AG09319 (cell line): ENCODE measurements at regions not wholly inside any gene's neighbourhood (a gene's known extent, or its start where the extent isn't known, plus 50 kb on each side); places are given as distances from the start of the nearest gene placed in this dataset.

Source experiments
- DNase-seq: peaks from one replicate; pipeline ENCODE4 v3.0.0-alpha.2; 2010; ENCODE audit warnings: low read depth; ENCODE audit errors: extremely low read depth
- TF ChIP-seq, protein P1 (sequence below): IDR thresholded peaks from 2 replicates; pipeline ENCODE4 v1.5.1; 2011; ENCODE audit warnings: low read depth, mild to moderate bottlenecking, inconsistent platforms, low read length, moderate library complexity

DNA sequence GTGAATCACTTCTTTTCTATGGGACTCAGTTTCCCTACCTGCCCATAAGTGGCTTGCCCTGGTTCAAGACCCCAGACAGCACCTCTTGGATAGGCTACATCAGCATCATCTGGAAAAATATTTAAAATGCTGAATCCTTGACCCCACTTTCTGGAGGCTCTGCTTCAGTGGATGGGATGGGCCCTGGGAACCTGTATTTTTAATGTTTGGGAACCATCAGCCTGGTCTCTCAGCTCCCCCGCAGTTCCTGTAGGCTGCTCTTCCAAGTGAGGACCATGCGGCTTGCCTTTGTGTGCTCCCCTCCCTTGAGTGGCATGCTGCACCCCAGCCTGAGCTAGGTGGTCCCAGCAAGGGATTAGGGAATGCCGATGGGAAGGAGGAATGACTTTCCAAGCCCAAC, 68.3 kb upstream of the CRHR1 start:
- no peak for DNase-seq

DNA sequence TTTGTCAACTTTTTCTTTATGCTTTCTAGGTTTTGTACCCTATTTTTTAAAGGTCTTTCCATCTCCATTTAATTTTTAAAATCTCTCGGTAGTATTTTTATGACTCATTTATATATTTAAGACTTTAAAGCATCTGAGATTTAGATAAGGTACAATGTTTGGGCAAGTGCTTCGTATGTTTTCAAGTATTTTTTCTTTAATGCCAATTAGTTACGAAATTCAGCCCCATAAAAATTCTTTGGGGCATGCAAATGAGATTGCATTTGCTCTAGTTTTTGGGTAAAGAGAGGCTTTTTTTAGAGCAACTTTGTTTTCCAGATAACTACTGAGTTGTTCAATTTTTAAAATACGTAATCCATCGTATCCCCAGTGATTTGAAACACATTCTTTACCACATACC, 65.3 kb upstream of the CRHR1 start:
- TF ChIP-seq, protein P1, sequence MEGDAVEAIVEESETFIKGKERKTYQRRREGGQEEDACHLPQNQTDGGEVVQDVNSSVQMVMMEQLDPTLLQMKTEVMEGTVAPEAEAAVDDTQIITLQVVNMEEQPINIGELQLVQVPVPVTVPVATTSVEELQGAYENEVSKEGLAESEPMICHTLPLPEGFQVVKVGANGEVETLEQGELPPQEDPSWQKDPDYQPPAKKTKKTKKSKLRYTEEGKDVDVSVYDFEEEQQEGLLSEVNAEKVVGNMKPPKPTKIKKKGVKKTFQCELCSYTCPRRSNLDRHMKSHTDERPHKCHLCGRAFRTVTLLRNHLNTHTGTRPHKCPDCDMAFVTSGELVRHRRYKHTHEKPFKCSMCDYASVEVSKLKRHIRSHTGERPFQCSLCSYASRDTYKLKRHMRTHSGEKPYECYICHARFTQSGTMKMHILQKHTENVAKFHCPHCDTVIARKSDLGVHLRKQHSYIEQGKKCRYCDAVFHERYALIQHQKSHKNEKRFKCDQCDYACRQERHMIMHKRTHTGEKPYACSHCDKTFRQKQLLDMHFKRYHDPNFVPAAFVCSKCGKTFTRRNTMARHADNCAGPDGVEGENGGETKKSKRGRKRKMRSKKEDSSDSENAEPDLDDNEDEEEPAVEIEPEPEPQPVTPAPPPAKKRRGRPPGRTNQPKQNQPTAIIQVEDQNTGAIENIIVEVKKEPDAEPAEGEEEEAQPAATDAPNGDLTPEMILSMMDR: no peak
- DNase-seq: no peak

More for the DNA sequence above, 68.3 kb upstream of the CRHR1 start:
- TF ChIP-seq, protein P1: no peak

DNA sequence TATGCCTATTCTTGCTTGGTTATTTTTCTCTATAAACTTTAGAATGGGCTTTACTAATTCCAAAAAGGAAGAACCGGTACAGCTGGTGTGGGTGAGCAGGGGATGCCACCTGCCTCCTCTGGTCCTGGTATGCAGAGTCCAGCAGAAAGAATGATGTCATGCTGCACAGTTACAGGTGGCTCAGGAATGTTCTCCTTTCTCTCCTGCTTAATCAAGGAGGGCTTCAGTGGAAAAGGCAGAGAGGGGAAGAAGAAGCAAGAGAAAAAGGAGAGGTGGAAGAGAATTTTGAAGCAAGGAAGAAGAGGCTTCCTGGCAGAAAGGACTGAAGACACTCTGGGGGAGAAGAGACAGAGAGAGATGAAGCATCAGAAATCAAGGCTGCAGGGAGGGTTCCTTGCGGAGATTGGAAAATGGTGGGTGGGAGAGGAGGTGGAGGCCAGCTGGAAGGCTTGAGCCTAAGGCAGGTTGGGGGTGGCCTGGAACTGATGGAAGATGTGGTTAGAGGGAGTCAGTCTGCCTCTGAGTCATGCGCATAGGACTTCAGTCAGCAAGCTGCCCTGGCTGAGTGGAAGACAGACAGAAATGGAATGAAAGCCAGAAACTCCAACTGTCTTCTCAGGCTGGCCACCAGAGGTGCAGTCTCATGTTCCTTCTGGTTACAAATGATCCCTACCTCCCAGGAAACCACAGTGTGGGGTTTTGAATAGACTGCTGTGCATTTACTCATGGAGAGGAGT, 64.6 kb upstream of the CRHR1 start:
- DNase-seq: peak; percentile 10
- TF ChIP-seq, protein P1: peak; percentile 42

DNA sequence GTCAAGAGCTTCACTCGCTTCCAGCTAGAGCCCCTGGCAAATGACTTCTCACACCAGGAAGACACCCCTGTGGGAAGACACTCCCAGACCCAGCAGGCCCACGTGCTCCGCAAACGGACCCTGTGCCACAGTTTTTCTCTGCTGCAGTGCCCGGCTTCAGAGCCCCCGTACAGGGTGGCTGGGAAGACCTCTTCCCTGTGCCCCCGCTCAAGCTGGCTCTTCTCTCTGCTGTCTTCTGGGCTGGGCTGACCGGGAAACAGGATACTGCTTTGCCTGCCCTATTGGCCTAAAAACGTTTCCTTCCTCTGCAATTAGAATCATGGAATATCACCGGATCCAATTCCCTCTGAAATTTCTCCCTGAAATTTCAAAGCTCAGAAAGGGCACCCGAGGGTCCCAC, 63.7 kb upstream of the CRHR1 start:
- TF ChIP-seq, protein P1: no peak
- no peak for DNase-seq

DNA sequence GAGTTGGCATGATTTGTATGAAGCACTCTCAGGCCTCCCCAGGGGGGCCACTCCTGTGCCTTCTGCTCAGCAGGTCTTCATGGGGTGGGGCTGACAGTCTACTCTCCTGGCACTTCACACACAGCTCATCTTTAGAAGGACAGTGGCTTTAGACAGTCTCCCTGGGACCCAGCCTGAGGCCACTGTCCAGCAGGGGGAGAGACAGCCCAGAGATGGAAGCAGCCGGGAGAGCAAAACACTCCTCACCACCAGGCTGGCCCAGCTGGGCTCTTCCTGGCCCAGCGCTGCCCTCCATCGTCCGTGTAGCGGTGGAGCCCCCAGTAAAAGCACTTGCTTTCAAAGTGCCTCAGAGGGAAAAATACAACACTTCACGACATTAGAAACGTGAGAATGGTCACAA, 62.0 kb upstream of the CRHR1 start:
- no peak for DNase-seq

DNA sequence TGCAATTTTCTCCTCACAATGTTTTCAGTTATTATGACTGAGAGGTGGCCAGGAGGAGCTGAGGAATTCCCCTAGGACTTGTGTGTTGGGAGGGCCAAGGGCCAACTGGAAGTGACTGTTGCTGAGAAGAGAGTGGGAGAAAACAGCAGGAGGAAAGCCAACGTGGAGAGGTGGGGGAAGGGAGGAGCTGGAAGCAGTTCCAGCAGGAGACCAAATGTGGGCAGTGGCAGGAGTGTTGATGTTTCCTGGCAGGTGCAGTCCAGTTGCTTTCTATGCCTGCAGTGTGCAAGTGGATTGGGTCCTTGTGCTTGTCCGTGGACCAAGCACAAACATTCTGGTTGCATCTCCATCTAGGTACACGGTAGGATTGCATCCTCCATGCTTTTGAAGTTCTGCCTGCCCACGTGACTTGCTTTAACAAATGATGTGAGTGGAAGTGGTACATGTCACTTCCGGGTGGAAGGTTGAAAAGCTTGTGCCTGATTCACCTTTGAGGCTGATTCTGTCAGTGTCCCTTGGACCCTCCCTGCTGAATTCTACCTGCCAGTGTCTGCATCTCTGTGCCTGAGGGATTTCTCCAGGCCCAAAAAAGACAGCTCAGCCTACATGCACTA, 54.7 kb upstream of the CRHR1 start:
- DNase-seq: no peak
- TF ChIP-seq, protein P1: no peak

More for the DNA sequence above, 62.0 kb upstream of the CRHR1 start:
- TF ChIP-seq, protein P1: no peak; the same call in none of the 2 replicates

DNA sequence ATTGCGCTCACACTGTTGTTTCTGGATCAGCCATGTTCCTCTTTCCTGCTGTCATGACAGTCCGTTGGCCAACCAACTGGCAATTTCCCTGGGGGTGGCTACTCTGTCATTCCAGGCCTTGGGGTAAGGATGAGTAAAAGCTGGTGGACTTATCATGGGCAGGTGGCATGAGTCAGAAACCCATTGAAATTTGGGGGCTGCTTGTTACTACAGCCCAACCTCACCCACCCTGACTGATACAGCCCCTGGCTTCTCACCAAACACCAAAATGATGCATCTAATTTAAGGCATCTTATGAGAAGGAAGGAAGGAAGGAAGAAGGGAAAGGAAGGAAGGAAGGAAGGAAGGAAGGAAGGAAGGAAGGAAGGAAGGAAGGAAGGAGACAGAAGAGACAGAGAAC, 53.9 kb upstream of the CRHR1 start:
- DNase-seq: no peak
- TF ChIP-seq, protein P1: no peak
